ENCODE measurements at regions not wholly inside any gene's neighbourhood (a gene's known extent, or its start where the extent isn't known, plus 50 kb on each side); places are given as distances from the start of the nearest gene placed in this dataset.

DNA sequence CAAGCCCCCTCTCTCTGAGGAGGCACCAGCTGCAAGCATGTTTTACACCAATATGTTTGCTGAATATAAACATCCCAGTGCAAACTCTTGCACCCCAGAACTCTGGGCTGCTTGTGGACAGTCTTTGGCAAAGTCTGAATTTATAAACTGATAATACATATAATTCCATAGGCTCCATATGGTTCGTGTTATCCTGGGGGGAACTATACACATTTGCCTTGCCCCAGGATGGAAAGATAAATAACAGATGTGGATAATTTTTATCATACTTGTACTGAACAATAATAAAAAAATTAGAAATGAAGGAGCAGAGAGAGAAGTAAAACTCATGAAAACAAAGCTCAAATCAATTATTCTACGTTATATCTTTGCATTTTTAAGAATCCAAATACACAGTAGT is 50.6 kb upstream of the GAS1 start:
- H3K4me3 ChIP-seq, result no peak overlapping the region
- Mint-ChIP-seq H3K4me3 (no peak overlapping the region), H3K4me1 (no peaks in the 10 kb centered on the region), H3K27me3 (ENCODE audit: insufficient read depth, low read depth, poor library complexity) (no peaks in the 10 kb centered on the region), H3K27ac (no peak overlapping the region), H3K36me3 (ENCODE audit: low read depth) (no peaks in the 10 kb centered on the region), H3K9me3 (no peaks in the 10 kb centered on the region)
- H3F3A ChIP-seq (replicated peaks; ENCODE audit: low read depth), result no peaks in the 10 kb centered on the region
- ATAC-seq, result no peak
- TF ChIP-seq NANOG (IDR thresholded peaks at IDR 0.05; ENCODE audit: borderline replicate concordance) (no peak), CREB1 (CRISPR knock-in tag; IDR thresholded peaks at IDR 0.05; ENCODE audit: low read depth) (no peak), EZH2 (IDR thresholded peaks at IDR 0.05; ENCODE audit: low read depth, unreplicated experiment) (no peak), ZNF114 (CRISPR knock-in tag; IDR thresholded peaks at IDR 0.05) (no peak), JUNB (IDR thresholded peaks at IDR 0.05; ENCODE audit: unreplicated experiment) (no peak)
- TF ChIP-seq, protein P1, sequence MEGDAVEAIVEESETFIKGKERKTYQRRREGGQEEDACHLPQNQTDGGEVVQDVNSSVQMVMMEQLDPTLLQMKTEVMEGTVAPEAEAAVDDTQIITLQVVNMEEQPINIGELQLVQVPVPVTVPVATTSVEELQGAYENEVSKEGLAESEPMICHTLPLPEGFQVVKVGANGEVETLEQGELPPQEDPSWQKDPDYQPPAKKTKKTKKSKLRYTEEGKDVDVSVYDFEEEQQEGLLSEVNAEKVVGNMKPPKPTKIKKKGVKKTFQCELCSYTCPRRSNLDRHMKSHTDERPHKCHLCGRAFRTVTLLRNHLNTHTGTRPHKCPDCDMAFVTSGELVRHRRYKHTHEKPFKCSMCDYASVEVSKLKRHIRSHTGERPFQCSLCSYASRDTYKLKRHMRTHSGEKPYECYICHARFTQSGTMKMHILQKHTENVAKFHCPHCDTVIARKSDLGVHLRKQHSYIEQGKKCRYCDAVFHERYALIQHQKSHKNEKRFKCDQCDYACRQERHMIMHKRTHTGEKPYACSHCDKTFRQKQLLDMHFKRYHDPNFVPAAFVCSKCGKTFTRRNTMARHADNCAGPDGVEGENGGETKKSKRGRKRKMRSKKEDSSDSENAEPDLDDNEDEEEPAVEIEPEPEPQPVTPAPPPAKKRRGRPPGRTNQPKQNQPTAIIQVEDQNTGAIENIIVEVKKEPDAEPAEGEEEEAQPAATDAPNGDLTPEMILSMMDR (conservative IDR thresholded peaks at IDR 0.05; ENCODE audit: low read depth in 2 of 2), result no peak
- no peaks in the 10 kb centered on the region for H3K36me3 ChIP-seq (ENCODE audit: insufficient read depth)
- H3K4me1 ChIP-seq (ENCODE audit: insufficient read depth), result no peaks in the 10 kb centered on the region
- H3K79me2 ChIP-seq (replicated peaks; ENCODE audit: insufficient read depth), result no peaks in the 10 kb centered on the region
- no peak overlapping the region for H3K4me2 ChIP-seq
- no peaks in the 10 kb centered on the region for H3K9me2 ChIP-seq (ENCODE audit: insufficient read depth)
- H3K27ac ChIP-seq (ENCODE audit: low read depth), result no peak overlapping the region
- no peaks in the 10 kb centered on the region for H3K27me3 ChIP-seq (ENCODE audit: insufficient read depth)
- no peak for DNase-seq (ENCODE audit: low spot score)
- H4K20me1 ChIP-seq (replicated peaks; ENCODE audit: insufficient read depth), result no peaks in the 10 kb centered on the region
- no peak overlapping the region for H2AFZ ChIP-seq

DNA sequence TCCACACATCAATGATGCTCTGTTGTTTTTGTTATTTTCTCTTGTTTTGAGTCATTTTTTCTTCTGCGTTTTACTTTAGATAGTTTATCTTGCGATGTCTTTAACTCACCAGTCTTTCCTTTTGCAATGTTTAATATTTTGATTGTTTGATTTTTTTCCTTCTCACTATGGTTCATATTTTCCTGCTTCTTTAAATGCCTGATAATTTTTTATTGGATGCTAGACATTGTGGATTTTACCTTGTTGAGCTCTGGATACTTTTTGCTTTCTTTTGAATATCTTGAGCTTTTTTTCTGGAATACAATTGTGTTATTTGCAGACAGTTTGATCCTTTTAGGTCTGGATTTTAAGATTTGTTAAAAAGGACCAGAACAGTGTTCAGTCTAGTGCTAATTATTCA is 55.2 kb upstream of the GAS1 start:
- H3K9me3 Mint-ChIP-seq, result no peaks in the 10 kb centered on the region; the same call in 2 of the 3 replicates
- H3K36me3 ChIP-seq (ENCODE audit: insufficient read depth), result no peaks in the 10 kb centered on the region
- H3F3A ChIP-seq (replicated peaks; ENCODE audit: low read depth), result no peaks in the 10 kb centered on the region
- no peak overlapping the region for H3K27ac ChIP-seq (ENCODE audit: low read depth)
- ATAC-seq (no peak), DNase-seq (ENCODE audit: low spot score) (no peak)
- no peaks in the 10 kb centered on the region for H3K27me3 ChIP-seq (ENCODE audit: insufficient read depth)
- no peak overlapping the region for H2AFZ ChIP-seq
- H3K36me3 Mint-ChIP-seq (ENCODE audit: low read depth), result no peaks in the 10 kb centered on the region
- H3K4me1 Mint-ChIP-seq, result no peaks in the 10 kb centered on the region
- H3K4me3 Mint-ChIP-seq, result no peak overlapping the region
- H3K4me2 ChIP-seq, result no peak overlapping the region
- no peaks in the 10 kb centered on the region for H3K9me2 ChIP-seq (ENCODE audit: insufficient read depth)
- no peaks in the 10 kb centered on the region for H3K79me2 ChIP-seq (replicated peaks; ENCODE audit: insufficient read depth)
- no peaks in the 10 kb centered on the region for H4K20me1 ChIP-seq (replicated peaks; ENCODE audit: insufficient read depth)
- H3K4me1 ChIP-seq (ENCODE audit: insufficient read depth), result no peaks in the 10 kb centered on the region
- H3K4me3 ChIP-seq, result no peak overlapping the region
- no peaks in the 10 kb centered on the region for H3K27me3 Mint-ChIP-seq (ENCODE audit: insufficient read depth, low read depth, poor library complexity)
- H3K27ac Mint-ChIP-seq, result no peak overlapping the region
- TF ChIP-seq, protein P1 (conservative IDR thresholded peaks at IDR 0.05; ENCODE audit: low read depth in 2 of 2), result no peak
- TF ChIP-seq JUNB (IDR thresholded peaks at IDR 0.05; ENCODE audit: unreplicated experiment) (no peak), STAT1 (IDR thresholded peaks at IDR 0.05; ENCODE audit: unreplicated experiment) (no peak), ZNF114 (CRISPR knock-in tag; IDR thresholded peaks at IDR 0.05) (no peak), CREB1 (CRISPR knock-in tag; IDR thresholded peaks at IDR 0.05; ENCODE audit: low read depth) (no peak), EZH2 (IDR thresholded peaks at IDR 0.05; ENCODE audit: low read depth, unreplicated experiment) (no peak), ZNF331 (CRISPR knock-in tag; IDR thresholded peaks at IDR 0.05; ENCODE audit: low read depth) (no peak)
- TF ChIP-seq, protein P2, sequence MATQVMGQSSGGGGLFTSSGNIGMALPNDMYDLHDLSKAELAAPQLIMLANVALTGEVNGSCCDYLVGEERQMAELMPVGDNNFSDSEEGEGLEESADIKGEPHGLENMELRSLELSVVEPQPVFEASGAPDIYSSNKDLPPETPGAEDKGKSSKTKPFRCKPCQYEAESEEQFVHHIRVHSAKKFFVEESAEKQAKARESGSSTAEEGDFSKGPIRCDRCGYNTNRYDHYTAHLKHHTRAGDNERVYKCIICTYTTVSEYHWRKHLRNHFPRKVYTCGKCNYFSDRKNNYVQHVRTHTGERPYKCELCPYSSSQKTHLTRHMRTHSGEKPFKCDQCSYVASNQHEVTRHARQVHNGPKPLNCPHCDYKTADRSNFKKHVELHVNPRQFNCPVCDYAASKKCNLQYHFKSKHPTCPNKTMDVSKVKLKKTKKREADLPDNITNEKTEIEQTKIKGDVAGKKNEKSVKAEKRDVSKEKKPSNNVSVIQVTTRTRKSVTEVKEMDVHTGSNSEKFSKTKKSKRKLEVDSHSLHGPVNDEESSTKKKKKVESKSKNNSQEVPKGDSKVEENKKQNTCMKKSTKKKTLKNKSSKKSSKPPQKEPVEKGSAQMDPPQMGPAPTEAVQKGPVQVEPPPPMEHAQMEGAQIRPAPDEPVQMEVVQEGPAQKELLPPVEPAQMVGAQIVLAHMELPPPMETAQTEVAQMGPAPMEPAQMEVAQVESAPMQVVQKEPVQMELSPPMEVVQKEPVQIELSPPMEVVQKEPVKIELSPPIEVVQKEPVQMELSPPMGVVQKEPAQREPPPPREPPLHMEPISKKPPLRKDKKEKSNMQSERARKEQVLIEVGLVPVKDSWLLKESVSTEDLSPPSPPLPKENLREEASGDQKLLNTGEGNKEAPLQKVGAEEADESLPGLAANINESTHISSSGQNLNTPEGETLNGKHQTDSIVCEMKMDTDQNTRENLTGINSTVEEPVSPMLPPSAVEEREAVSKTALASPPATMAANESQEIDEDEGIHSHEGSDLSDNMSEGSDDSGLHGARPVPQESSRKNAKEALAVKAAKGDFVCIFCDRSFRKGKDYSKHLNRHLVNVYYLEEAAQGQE (IDR thresholded peaks at IDR 0.05; ENCODE audit: unreplicated experiment), result no peak
- TF ChIP-seq, protein P3, sequence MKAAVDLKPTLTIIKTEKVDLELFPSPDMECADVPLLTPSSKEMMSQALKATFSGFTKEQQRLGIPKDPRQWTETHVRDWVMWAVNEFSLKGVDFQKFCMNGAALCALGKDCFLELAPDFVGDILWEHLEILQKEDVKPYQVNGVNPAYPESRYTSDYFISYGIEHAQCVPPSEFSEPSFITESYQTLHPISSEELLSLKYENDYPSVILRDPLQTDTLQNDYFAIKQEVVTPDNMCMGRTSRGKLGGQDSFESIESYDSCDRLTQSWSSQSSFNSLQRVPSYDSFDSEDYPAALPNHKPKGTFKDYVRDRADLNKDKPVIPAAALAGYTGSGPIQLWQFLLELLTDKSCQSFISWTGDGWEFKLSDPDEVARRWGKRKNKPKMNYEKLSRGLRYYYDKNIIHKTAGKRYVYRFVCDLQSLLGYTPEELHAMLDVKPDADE (IDR thresholded peaks at IDR 0.05), result no peak
